Smooth muscle cell of the brain vasculature (primary cell): ENCODE measurements at regions not wholly inside any gene's neighbourhood (a gene's known extent, or its start where the extent isn't known, plus 50 kb on each side); places are given as distances from the start of the nearest gene placed in this dataset.
"Not testable (repeated sequence)": the region's sequence is repeated elsewhere in the genome, so short reads cannot be mapped to it uniquely, and the experiment has no call there.

Experiments used
- DNase-seq: peaks from one replicate; pipeline ENCODE4 v3.0.0-alpha.2; 2012; ENCODE audit warnings: low read depth, low spot score

GRCh38 chr1:219863816-219864215 is 64.5 kb downstream of the SLC30A10 start:
- DNase-seq, result not testable (repeated sequence)

GRCh38 chr1:219862366-219862765 is 66.0 kb downstream of the SLC30A10 start:
- no peak for DNase-seq

GRCh38 chr1:219858980-219859379 is 69.4 kb downstream of the SLC30A10 start:
- no peak for DNase-seq

- no peak for DNase-seq
These were observed 81.0 kb downstream of the SLC30A10 start for GRCh38 chr1:219847215-219847855.

GRCh38 chr1:219839595-219839994 is 88.8 kb downstream of the SLC30A10 start:
- DNase-seq, result not testable (repeated sequence)

- no peak for DNase-seq
These were observed 90.4 kb downstream of the SLC30A10 start for GRCh38 chr1:219837994-219838294.

- peak; percentile 51 for DNase-seq
These were observed 90.9 kb downstream of the SLC30A10 start for GRCh38 chr1:219837274-219837993.

- no peak for DNase-seq
These were observed 93.9 kb downstream of the SLC30A10 start for GRCh38 chr1:219834314-219834917.

GRCh38 chr1:219833214-219833815 is 95.0 kb downstream of the SLC30A10 start:
- peak; percentile 37 for DNase-seq

GRCh38 chr1:219826290-219826689 is 102.1 kb downstream of the SLC30A10 start:
- no peak for DNase-seq

- no peak for DNase-seq
These were observed 103.0 kb downstream of the SLC30A10 start for GRCh38 chr1:219825355-219825754.

GRCh38 chr1:219824338-219824737 is 104.0 kb downstream of the SLC30A10 start:
- DNase-seq, result no peak

- DNase-seq, result no peak
These were observed 107.8 kb downstream of the SLC30A10 start for GRCh38 chr1:219820551-219820950.

GRCh38 chr1:219817914-219818313 is 110.4 kb downstream of the SLC30A10 start:
- no peak for DNase-seq

- DNase-seq, result no peak
These were observed 115.1 kb downstream of the SLC30A10 start for GRCh38 chr1:219813294-219813693.

- peak; percentile 51 for DNase-seq
These were observed 115.7 kb downstream of the SLC30A10 start for GRCh38 chr1:219812491-219813203.

- no peak for DNase-seq
These were observed 116.3 kb downstream of the SLC30A10 start for GRCh38 chr1:219812086-219812485.

- no peak for DNase-seq
These were observed 117.9 kb downstream of the SLC30A10 start for GRCh38 chr1:219810451-219810850.

- DNase-seq, result no peak
These were observed 119.6 kb downstream of the SLC30A10 start for GRCh38 chr1:219808790-219809189.

GRCh38 chr1:219806642-219807041 is 121.7 kb downstream of the SLC30A10 start:
- DNase-seq, result no peak

GRCh38 chr1:219806020-219806419 is 122.3 kb downstream of the SLC30A10 start:
- no peak for DNase-seq

- DNase-seq, result no peak
These were observed 123.2 kb downstream of the SLC30A10 start for GRCh38 chr1:219805191-219805590.
